ENCODE measurements at regions not wholly inside any gene's neighbourhood (a gene's known extent, or its start where the extent isn't known, plus 50 kb on each side); places are given as distances from the start of the nearest gene placed in this dataset.

DNA sequence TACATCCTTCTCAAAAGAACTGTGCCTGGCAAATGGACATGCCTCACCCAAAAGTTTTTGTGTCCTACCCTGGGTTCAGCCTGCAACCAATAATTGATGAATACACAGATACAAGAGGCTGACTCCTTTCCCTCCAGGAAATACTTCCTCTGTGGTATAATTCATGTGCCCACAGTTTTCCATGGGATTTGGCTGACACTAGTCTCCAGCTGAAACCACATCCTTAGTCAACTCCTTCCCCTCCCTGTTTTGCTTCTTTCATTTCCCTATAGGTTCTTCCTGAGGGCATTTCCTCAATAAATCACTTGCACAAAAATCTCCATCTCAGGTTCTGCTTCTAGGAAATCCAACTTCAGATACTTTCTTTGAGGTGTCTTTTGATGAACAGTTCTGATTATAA lies 436.6 kb upstream of the C1orf87 start:
- TF ChIP-seq CTCF (IDR thresholded peaks at IDR 0.05; ENCODE audit: low read depth, low read length) (no peak), EZH2phosphoT487 (IDR thresholded peaks at IDR 0.05; ENCODE audit: low read depth) (no peak)

Data from OCI-LY3 (cell line).